HG02981 (cell line): ENCODE measurements at regions not wholly inside any gene's neighbourhood (a gene's known extent, or its start where the extent isn't known, plus 50 kb on each side); places are given as distances from the start of the nearest gene placed in this dataset.
"Not testable (repeated sequence)": the region's sequence is repeated elsewhere in the genome, so short reads cannot be mapped to it uniquely, and the experiment has no call there.

ENCODE experiments used
- ATAC-seq: cut with Tn5 transposase; IDR thresholded peaks from one replicate; pipeline ENCODE4 v1.9.1; 2021; ENCODE audit warnings: mild to moderate bottlenecking, moderate library complexity; ENCODE audit not compliant: unreplicated experiment

- no peak for ATAC-seq
Measured at GRCh38 chr2:205865905-205866441, 183.7 kb downstream of the NRP2 start.

GRCh38 chr2:205865056-205865455, 182.8 kb downstream of the NRP2 start:
- ATAC-seq, result no peak

- ATAC-seq, result no peak
Measured at GRCh38 chr2:205864491-205864890, 182.2 kb downstream of the NRP2 start.

GRCh38 chr2:205862761-205863160, 180.5 kb downstream of the NRP2 start:
- not testable (repeated sequence) for ATAC-seq

- no peak for ATAC-seq
Measured at GRCh38 chr2:205860885-205861284, 178.6 kb downstream of the NRP2 start.

- ATAC-seq, result no peak
Measured at GRCh38 chr2:205860181-205860580, 177.9 kb downstream of the NRP2 start.

GRCh38 chr2:205858881-205859441, 176.7 kb downstream of the NRP2 start:
- no peak for ATAC-seq

- no peak for ATAC-seq
Measured at GRCh38 chr2:205858275-205858674, 176.0 kb downstream of the NRP2 start.

GRCh38 chr2:205857520-205858237, 175.4 kb downstream of the NRP2 start:
- ATAC-seq, result peak; percentile 62

- ATAC-seq, result no peak
Measured at GRCh38 chr2:205852457-205852856, 170.2 kb downstream of the NRP2 start.

- no peak for ATAC-seq
Measured at GRCh38 chr2:205850611-205851010, 168.3 kb downstream of the NRP2 start.

GRCh38 chr2:205850132-205850531, 167.8 kb downstream of the NRP2 start:
- ATAC-seq, result no peak

- ATAC-seq, result no peak
Measured at GRCh38 chr2:205849136-205849535, 166.8 kb downstream of the NRP2 start.

- ATAC-seq, result no peak
Measured at GRCh38 chr2:205848601-205849000, 166.3 kb downstream of the NRP2 start.
